Limb (tissue), 2 donors: ENCODE measurements at regions not wholly inside any gene's neighbourhood (a gene's known extent, or its start where the extent isn't known, plus 50 kb on each side); places are given as distances from the start of the nearest gene placed in this dataset.

Experiments used
- DNase-seq, 2 donors: peaks; one replicate each; pipeline ENCODE4 v3.0.0-alpha.2; 2016; ENCODE audit errors: extremely low spot score in 2 of 2

- no peak for DNase-seq
These were observed 81.3 kb downstream of the FOXL3 start for GRCh38 chr7:371119-371778.

- peak in 1 of 2 donors; percentile 31 for DNase-seq
These were observed 82.0 kb downstream of the FOXL3 start for GRCh38 chr7:371779-372545.

GRCh38 chr7:372546-372931 is 82.6 kb downstream of the FOXL3 start:
- DNase-seq: peak in 1 of 2 donors; percentile 32

GRCh38 chr7:372932-373791 is 83.2 kb downstream of the FOXL3 start:
- peak in 1 of 2 donors; percentile 46 for DNase-seq

GRCh38 chr7:373818-374705 is 84.1 kb downstream of the FOXL3 start:
- peak in 1 of 2 donors; percentile 48 for DNase-seq

- DNase-seq: no peak
These were observed 84.8 kb downstream of the FOXL3 start for GRCh38 chr7:374706-375311.

GRCh38 chr7:375321-375831 is 85.4 kb downstream of the FOXL3 start:
- no peak for DNase-seq

- no peak for DNase-seq
These were observed 85.9 kb downstream of the FOXL3 start for GRCh38 chr7:375901-376305.

- DNase-seq: peak in 1 of 2 donors; percentile 72
These were observed 86.5 kb downstream of the FOXL3 start for GRCh38 chr7:376306-377079.

- peak in 1 of 2 donors; percentile 27 for DNase-seq
These were observed 87.4 kb downstream of the FOXL3 start for GRCh38 chr7:377080-378040.

- DNase-seq: peak in 1 of 2 donors; percentile 21
These were observed 88.1 kb downstream of the FOXL3 start for GRCh38 chr7:378041-378420.

GRCh38 chr7:378551-379455 is 88.8 kb downstream of the FOXL3 start:
- peak in 1 of 2 donors; percentile 29 for DNase-seq

- peak in 1 of 2 donors; percentile 53 for DNase-seq
These were observed 89.6 kb downstream of the FOXL3 start for GRCh38 chr7:379456-380138.

- DNase-seq: peak in 1 of 2 donors; percentile 52
These were observed 90.1 kb downstream of the FOXL3 start for GRCh38 chr7:380139-380485.

- no peak for DNase-seq
These were observed 90.8 kb downstream of the FOXL3 start for GRCh38 chr7:380711-381210.

GRCh38 chr7:381211-382042 is 91.5 kb downstream of the FOXL3 start:
- DNase-seq: no peak
